Central memory CD8-positive, alpha-beta T cell (primary cell): ENCODE measurements at regions not wholly inside any gene's neighbourhood (a gene's known extent, or its start where the extent isn't known, plus 50 kb on each side); places are given as distances from the start of the nearest gene placed in this dataset.

Experiments used
- ATAC-seq: fragments of 150-1000 bp; cut with Tn5 transposase; replicated peaks from 2 replicates; pipeline ENCODE4 v1.10.0; 2022; ENCODE audit warnings: mild to moderate bottlenecking, moderate FRiP score, moderate number of reproducible peaks; ENCODE audit not compliant: poor library complexity, severe bottlenecking; ENCODE audit errors: extremely low read depth
- DNase-seq, 2 donors: peaks; one replicate each; pipeline ENCODE4 v3.0.0; 2021; ENCODE audit warnings: low spot score in 2 of 2
- H3K27ac Mint-ChIP-seq: one replicate; pipeline ENCODE4 v1.8.0; 2022; ENCODE audit warnings: low read depth, mild to moderate bottlenecking, moderate library complexity, mixed read lengths
- H3K27me3 Mint-ChIP-seq: one replicate; pipeline ENCODE4 v1.8.0; 2022; ENCODE audit warnings: mixed read lengths
- H3K36me3 Mint-ChIP-seq: one replicate; pipeline ENCODE4 v1.8.0; 2022; ENCODE audit warnings: mild to moderate bottlenecking, moderate library complexity, mixed read lengths; ENCODE audit not compliant: insufficient read depth
- H3K4me1 Mint-ChIP-seq: one replicate; pipeline ENCODE4 v1.8.0; 2022; ENCODE audit warnings: mixed read lengths
- H3K4me3 Mint-ChIP-seq: one replicate; pipeline ENCODE4 v1.8.0; 2022; ENCODE audit warnings: mild to moderate bottlenecking, moderate library complexity, mixed read lengths
- H3K9me3 Mint-ChIP-seq: one replicate; pipeline ENCODE4 v1.8.0; 2022; ENCODE audit warnings: mixed read lengths

GRCh38 chr12:75564852-75565251 lies 53.4 kb upstream of the KRR1 start:
- Mint-ChIP-seq H3K36me3 (no peaks in the 10 kb centered on the region), H3K27me3 (peaks cover 39% of the 10 kb centered on the region), H3K9me3 (no peaks in the 10 kb centered on the region), H3K4me3 (no peak overlapping the region), H3K27ac (no peak overlapping the region), H3K4me1 (no peaks in the 10 kb centered on the region)
- DNase-seq (no peak), ATAC-seq (no peak)

- peaks cover 39% of the 10 kb centered on the region for H3K27me3 Mint-ChIP-seq
- no peaks in the 10 kb centered on the region for H3K4me1 Mint-ChIP-seq
- H3K9me3 Mint-ChIP-seq, result no peaks in the 10 kb centered on the region
- H3K27ac Mint-ChIP-seq, result no peak overlapping the region
- no peak overlapping the region for H3K4me3 Mint-ChIP-seq
- ATAC-seq (no peak), DNase-seq (no peak)
- no peaks in the 10 kb centered on the region for H3K36me3 Mint-ChIP-seq
These were observed 53.0 kb upstream of the KRR1 start for GRCh38 chr12:75564398-75564797.

- Mint-ChIP-seq H3K27ac (no peak overlapping the region), H3K4me3 (no peak overlapping the region)
These were observed 51.9 kb upstream of the KRR1 start for GRCh38 chr12:75563351-75563750.

GRCh38 chr12:75561921-75562320 lies 50.5 kb upstream of the KRR1 start:
- H3K27ac Mint-ChIP-seq, result no peak overlapping the region

More at GRCh38 chr12:75563351-75563750, 51.9 kb upstream of the KRR1 start:
- H3K9me3 Mint-ChIP-seq, result no peaks in the 10 kb centered on the region
- H3K27me3 Mint-ChIP-seq, result peaks cover 43% of the 10 kb centered on the region
- no peak for ATAC-seq
- H3K4me1 Mint-ChIP-seq, result no peaks in the 10 kb centered on the region
- DNase-seq, result no peak
- no peaks in the 10 kb centered on the region for H3K36me3 Mint-ChIP-seq

More at GRCh38 chr12:75561921-75562320, 50.5 kb upstream of the KRR1 start:
- no peaks in the 10 kb centered on the region for H3K9me3 Mint-ChIP-seq
- H3K36me3 Mint-ChIP-seq, result no peaks in the 10 kb centered on the region
- peaks cover 48% of the 10 kb centered on the region for H3K27me3 Mint-ChIP-seq
- H3K4me1 Mint-ChIP-seq, result no peaks in the 10 kb centered on the region
- ATAC-seq (no peak), DNase-seq (no peak)
- no peak overlapping the region for H3K4me3 Mint-ChIP-seq
